NCI-H2171 treated with DMSO at 0.1 percent for 48 hours (cell line): ENCODE measurements at regions not wholly inside any gene's neighbourhood (a gene's known extent, or its start where the extent isn't known, plus 50 kb on each side); places are given as distances from the start of the nearest gene placed in this dataset.
"Not testable (repeated sequence)": the region's sequence is repeated elsewhere in the genome, so short reads cannot be mapped to it uniquely, and the experiment has no call there.

Source experiments
- DNase-seq: peaks from one replicate; lab custom pipeline; 2025; lab: John Stamatoyannopoulos, UW

- DNase-seq: no peak
Observed at GRCh38 chr5:166810721-166811120, 1480.7 kb upstream of the WWC1 start.

- DNase-seq: no peak
Observed at GRCh38 chr5:166823360-166823759, 1468.1 kb upstream of the WWC1 start.

- no peak for DNase-seq
Observed at GRCh38 chr5:166834246-166834645, 1457.2 kb upstream of the WWC1 start.

GRCh38 chr5:166845044-166845443 lies 1446.4 kb upstream of the WWC1 start:
- DNase-seq: no peak

- no peak for DNase-seq
Observed at GRCh38 chr5:166856791-166857190, 1434.7 kb upstream of the WWC1 start.

GRCh38 chr5:166860426-166860825 lies 1431.0 kb upstream of the WWC1 start:
- DNase-seq: no peak

GRCh38 chr5:166862581-166862980 lies 1428.9 kb upstream of the WWC1 start:
- no peak for DNase-seq

- DNase-seq: no peak
Observed at GRCh38 chr5:166865206-166865605, 1426.2 kb upstream of the WWC1 start.

GRCh38 chr5:166880456-166880855 lies 1411.0 kb upstream of the WWC1 start:
- no peak for DNase-seq

- no peak for DNase-seq
Observed at GRCh38 chr5:166881802-166882201, 1409.6 kb upstream of the WWC1 start.

GRCh38 chr5:166883016-166883415 lies 1408.4 kb upstream of the WWC1 start:
- no peak for DNase-seq

- DNase-seq: no peak
Observed at GRCh38 chr5:166898166-166898565, 1393.3 kb upstream of the WWC1 start.

- DNase-seq: no peak
Observed at GRCh38 chr5:166899343-166899742, 1392.1 kb upstream of the WWC1 start.

- DNase-seq: no peak
Observed at GRCh38 chr5:166904571-166904970, 1386.9 kb upstream of the WWC1 start.

GRCh38 chr5:166906991-166907713 lies 1384.3 kb upstream of the WWC1 start:
- no peak for DNase-seq

GRCh38 chr5:166909040-166909439 lies 1382.4 kb upstream of the WWC1 start:
- no peak for DNase-seq

GRCh38 chr5:166909926-166910325 lies 1381.5 kb upstream of the WWC1 start:
- DNase-seq: no peak

GRCh38 chr5:166910995-166911394 lies 1380.5 kb upstream of the WWC1 start:
- no peak for DNase-seq

GRCh38 chr5:166916021-166916420 lies 1375.4 kb upstream of the WWC1 start:
- DNase-seq: no peak

- no peak for DNase-seq
Observed at GRCh38 chr5:166926138-166926537, 1365.3 kb upstream of the WWC1 start.

GRCh38 chr5:166926806-166927475 lies 1364.5 kb upstream of the WWC1 start:
- DNase-seq: not testable (repeated sequence)

- no peak for DNase-seq
Observed at GRCh38 chr5:166936351-166936750, 1355.1 kb upstream of the WWC1 start.

GRCh38 chr5:166938071-166938470 lies 1353.4 kb upstream of the WWC1 start:
- DNase-seq: no peak

GRCh38 chr5:166942948-166943347 lies 1348.5 kb upstream of the WWC1 start:
- no peak for DNase-seq
